Osteoblast (primary cell): ENCODE measurements at regions not wholly inside any gene's neighbourhood (a gene's known extent, or its start where the extent isn't known, plus 50 kb on each side); places are given as distances from the start of the nearest gene placed in this dataset.

Experiments
- DNase-seq: peaks from one replicate; pipeline ENCODE4 v3.0.0; 2011; ENCODE audit warnings: low spot score, mixed read lengths; ENCODE audit not compliant: insufficient read length; ENCODE audit errors: missing footprints
- H2AFZ ChIP-seq: 2 replicates; pipeline ENCODE4 v1.6.0; 2011; ENCODE audit warnings: mild to moderate bottlenecking, low read length
- H3K27ac ChIP-seq: 2 replicates; pipeline ENCODE4 v1.5.1; 2011; ENCODE audit warnings: mild to moderate bottlenecking, low read depth, low read length, moderate library complexity
- H3K27me3 ChIP-seq: 2 replicates; pipeline ENCODE4 v1.6.0; 2012; ENCODE audit warnings: mild to moderate bottlenecking, control low read depth, inconsistent platforms, low read length, moderate library complexity; ENCODE audit not compliant: insufficient read depth
- H3K36me3 ChIP-seq: 2 replicates; pipeline ENCODE4 v1.5.1; 2011; ENCODE audit warnings: mild to moderate bottlenecking, low read length, control low read depth, moderate library complexity; ENCODE audit not compliant: insufficient read depth
- H3K4me1 ChIP-seq: 2 replicates; pipeline ENCODE4 v1.5.1; 2011; ENCODE audit warnings: mild to moderate bottlenecking, low read length, control low read depth, moderate library complexity; ENCODE audit not compliant: insufficient read depth
- H3K4me2 ChIP-seq: 2 replicates; pipeline ENCODE4 v1.6.0; 2011; ENCODE audit warnings: mild to moderate bottlenecking, low read length; ENCODE audit not compliant: insufficient read depth
- H3K4me3 ChIP-seq: fragments of 200-600 bp; sonication (generic); 3 replicates; pipeline ENCODE4 v1.5.1; 2012; ENCODE audit warnings: mild to moderate bottlenecking, low read length, inconsistent platforms; ENCODE audit not compliant: insufficient read depth
- H3K79me2 ChIP-seq: 2 replicates; pipeline ENCODE4 v1.6.0; 2012; ENCODE audit warnings: mild to moderate bottlenecking, low read length, control low read depth, inconsistent platforms; ENCODE audit not compliant: insufficient read depth
- H3K9me3 ChIP-seq: 2 replicates; pipeline ENCODE4 v1.5.1; 2011; ENCODE audit warnings: low read depth, low read length, control low read depth
- H4K20me1 ChIP-seq: 2 replicates; pipeline ENCODE4 v1.6.0; 2012; ENCODE audit warnings: mild to moderate bottlenecking, low read length, control low read depth; ENCODE audit not compliant: insufficient read depth
- CTCF ChIP-seq: IDR thresholded peaks from 2 replicates; pipeline ENCODE4 v1.5.1; 2011; ENCODE audit warnings: mild to moderate bottlenecking, low read depth, low read length, moderate library complexity; ENCODE audit errors: extremely low read depth

- Histone ChIP-seq H3K27ac (no peak overlapping the region), H3K36me3 (no peaks in the 10 kb centered on the region), H3K4me3 (no peak overlapping the region), H3K9me3 (no peaks in the 10 kb centered on the region), H3K4me2 (no peak overlapping the region), H3K79me2 (no peaks in the 10 kb centered on the region), H3K27me3 (peaks cover 52% of the 10 kb centered on the region), H2AFZ (no peak overlapping the region), H3K4me1 (no peaks in the 10 kb centered on the region), H4K20me1 (no peaks in the 10 kb centered on the region)
- no peak for DNase-seq
- no peak for TF ChIP-seq CTCF
These were observed 207.2 kb upstream of the SVIL start for GRCh38 chr10:29841724-29842649.

GRCh38 chr10:29840516-29841276, 205.9 kb upstream of the SVIL start:
- TF ChIP-seq CTCF, result no peak
- no peaks in the 10 kb centered on the region for H3K79me2 ChIP-seq
- H3K36me3 ChIP-seq, result no peaks in the 10 kb centered on the region
- H3K9me3 ChIP-seq, result no peaks in the 10 kb centered on the region
- H3K4me3 ChIP-seq, result no peak overlapping the region
- H3K4me1 ChIP-seq, result no peaks in the 10 kb centered on the region
- H3K27ac ChIP-seq, result no peak overlapping the region
- no peaks in the 10 kb centered on the region for H4K20me1 ChIP-seq
- no peak overlapping the region for H3K4me2 ChIP-seq
- peaks cover 50% of the 10 kb centered on the region for H3K27me3 ChIP-seq
- H2AFZ ChIP-seq, result no peak overlapping the region
- DNase-seq, result no peak

GRCh38 chr10:29839826-29840515, 205.2 kb upstream of the SVIL start:
- H3K4me1 ChIP-seq, result no peaks in the 10 kb centered on the region
- H3K27me3 ChIP-seq, result peaks cover 51% of the 10 kb centered on the region
- H3K27ac ChIP-seq, result no peak overlapping the region
- H4K20me1 ChIP-seq, result no peaks in the 10 kb centered on the region
- H3K4me3 ChIP-seq, result no peak overlapping the region
- H3K4me2 ChIP-seq, result no peak overlapping the region
- TF ChIP-seq CTCF, result no peak
- no peaks in the 10 kb centered on the region for H3K9me3 ChIP-seq
- no peaks in the 10 kb centered on the region for H3K79me2 ChIP-seq
- DNase-seq, result no peak
- no peak overlapping the region for H2AFZ ChIP-seq
- H3K36me3 ChIP-seq, result no peaks in the 10 kb centered on the region
